SK-N-SH (cell line): ENCODE measurements at regions not wholly inside any gene's neighbourhood (a gene's known extent, or its start where the extent isn't known, plus 50 kb on each side); places are given as distances from the start of the nearest gene placed in this dataset.
"Not testable (repeated sequence)": the region's sequence is repeated elsewhere in the genome, so short reads cannot be mapped to it uniquely, and the experiment has no call there.

Source experiments
- CTCF ChIA-PET: fragments of 300-600, 350-600 bp; formaldehyde crosslinking; extraction: SDS; loops from one replicate; lab custom pipeline; 2021; lab: Yijun Ruan, JAX
- POLR2A ChIA-PET: fragments of 350-600 bp; sonication (Branson Sonifier 250); formaldehyde crosslinking; extraction: SDS; loops from one replicate; lab custom pipeline; 2020; ENCODE audit warnings: antibody characterized with exemption, inconsistent platforms; lab: Yijun Ruan, JAX
- DNase-seq: peaks from one replicate; pipeline ENCODE4 v3.0.0; 2012
- H2AFZ ChIP-seq: fragments of 200-600 bp; sonication (generic); 2 replicates; pipeline ENCODE4 v1.8.1; 2016; ENCODE audit warnings: antibody characterized with exemption, mild to moderate bottlenecking, low read depth
- H3F3A ChIP-seq: fragments of 200-600 bp; sonication (generic); replicated peaks from 2 replicates; pipeline ENCODE3; 2016; ENCODE audit warnings: antibody characterized with exemption, mild to moderate bottlenecking; ENCODE audit not compliant: insufficient read depth
- H3K27ac ChIP-seq, 2 experiments: fragments of 200-500 bp in 1 of 2; fragments of 200-600 bp in 1 of 2; sonication (Bioruptor generic) in 1 of 2; sonication (generic), shearing (Covaris generic) in 1 of 2; 2 replicates each; pipeline versions ENCODE4 v1.5.1 to v1.6.1; 2014 to 2016; ENCODE audit warnings: low read depth in 2 of 2, inconsistent platforms in 1 of 2, low read length in 1 of 2, mild to moderate bottlenecking in 1 of 2, mixed read lengths in 1 of 2
- H3K27me3 ChIP-seq: fragments of 200-600 bp; sonication (generic), shearing (Covaris generic); 2 replicates; pipeline ENCODE4 v1.6.1; 2016; ENCODE audit warnings: mixed run types; ENCODE audit not compliant: insufficient read depth
- H3K36me3 ChIP-seq, 2 experiments: fragments of 200-500 bp in 1 of 2; fragments of 200-600 bp in 1 of 2; sonication (Bioruptor generic) in 1 of 2; sonication (generic) in 1 of 2; replicated peaks in 1 of 2; 2 replicates each; pipeline versions ENCODE3 to v1.5.1; 2014 to 2016; ENCODE audit warnings: low read length in 1 of 2, mild to moderate bottlenecking in 1 of 2; ENCODE audit not compliant: insufficient read depth in 2 of 2, control insufficient read depth in 1 of 2
- H3K4me1 ChIP-seq, 2 experiments: fragments of 200-500 bp in 1 of 2; fragments of 200-600 bp in 1 of 2; sonication (Bioruptor generic) in 1 of 2; sonication (generic), shearing (Covaris generic) in 1 of 2; 2 replicates each; pipeline versions ENCODE4 v1.5.1 to v1.6.1; 2014 to 2016; ENCODE audit warnings: low read depth in 1 of 2, low read length in 1 of 2, mixed run types in 1 of 2; ENCODE audit not compliant: insufficient read depth in 2 of 2, control insufficient read depth in 1 of 2
- H3K4me2 ChIP-seq: fragments of 200-600 bp; sonication (generic), shearing (Covaris generic); 2 replicates; pipeline ENCODE4 v1.6.1; 2017; ENCODE audit warnings: mixed run types
- H3K4me3 ChIP-seq, 2 experiments: fragments of 200-500 bp in 1 of 2; fragments of 200-600 bp in 1 of 2; sonication (Bioruptor generic) in 1 of 2; sonication (generic), shearing (Covaris generic) in 1 of 2; 2 replicates each; pipeline versions ENCODE4 v1.5.1 to v1.8.1; 2014 to 2016; ENCODE audit warnings: low read depth in 2 of 2, inconsistent platforms in 1 of 2, low read length in 1 of 2, mild to moderate bottlenecking in 1 of 2, mixed read lengths in 1 of 2, moderate library complexity in 1 of 2
- H3K79me2 ChIP-seq: fragments of 200-600 bp; sonication (generic); 2 replicates; pipeline ENCODE4 v1.8.1; 2017; ENCODE audit warnings: mild to moderate bottlenecking; ENCODE audit not compliant: insufficient read depth
- H3K9ac ChIP-seq: fragments of 200-600 bp; sonication (generic); 2 replicates; pipeline ENCODE4 v1.6.1; 2017; ENCODE audit warnings: mixed run types
- H3K9me2 ChIP-seq: fragments of 200-600 bp; sonication (generic); 2 replicates; pipeline ENCODE4 v1.6.1; 2017; ENCODE audit warnings: mixed run types
- H3K9me3 ChIP-seq: fragments of 200-600 bp; sonication (generic); 2 replicates; pipeline ENCODE4 v1.6.1; 2017; ENCODE audit warnings: mixed run types, mild to moderate bottlenecking, moderate library complexity
- H4K20me1 ChIP-seq: fragments of 200-600 bp; sonication (generic); 2 replicates; pipeline ENCODE4 v1.6.1; 2017; ENCODE audit warnings: mild to moderate bottlenecking, mixed run types; ENCODE audit not compliant: insufficient read depth
- ELF1 ChIP-seq: IDR thresholded peaks from 2 replicates; pipeline ENCODE4 v1.4.0; 2012
- JUND ChIP-seq: IDR thresholded peaks from 2 replicates; pipeline ENCODE4 v1.4.0; 2012
- MXI1 ChIP-seq: IDR thresholded peaks from 2 replicates; pipeline ENCODE4 v1.6.1; 2012; ENCODE audit warnings: mild to moderate bottlenecking, low read depth, low read length, improper control_type of control experiment
- NFIC ChIP-seq: IDR thresholded peaks from 2 replicates; pipeline ENCODE4 v1.4.0; 2012; ENCODE audit warnings: borderline replicate concordance
- PBX3 ChIP-seq: IDR thresholded peaks from 2 replicates; pipeline ENCODE4; 2012
- YY1 ChIP-seq: IDR thresholded peaks from 2 replicates; pipeline ENCODE4 v1.4.0; 2012; ENCODE audit warnings: low read depth, mild to moderate bottlenecking
- WGBS: methylation state at CpG from one replicate; pipeline ENCODE4 v1.1.6; 2017; ENCODE audit warnings: low lambda C conversion rate; 5-methylcytosine and 5-hydroxymethylcytosine counted together

- H3K36me3 ChIP-seq, DNase-seq, H3K27ac ChIP-seq, H4K20me1 ChIP-seq, POLR2A ChIA-PET, H2AFZ ChIP-seq, H3F3A ChIP-seq, H3K4me1 ChIP-seq, H3K9me2 ChIP-seq, H3K4me2 ChIP-seq, H3K79me2 ChIP-seq, H3K4me3 ChIP-seq, H3K9me3 ChIP-seq, H3K9ac ChIP-seq, H3K27me3 ChIP-seq, CTCF ChIA-PET: not testable (repeated sequence)
- 2% methylated on average over 4 of the region's 4 CpGs for WGBS
Observed at GRCh38 chr17:22091840-22092239, 399.5 kb downstream of the KCNJ18 start.

GRCh38 chr17:22095414-22095813, 403.1 kb downstream of the KCNJ18 start:
- WGBS: 0% methylated on average over 2 of the region's 2 CpGs
- H3K4me1 ChIP-seq, H3K27ac ChIP-seq, H3K9me2 ChIP-seq, H3K79me2 ChIP-seq, H3K27me3 ChIP-seq, DNase-seq, H4K20me1 ChIP-seq, H3F3A ChIP-seq, H3K9me3 ChIP-seq, H3K36me3 ChIP-seq, H3K4me2 ChIP-seq, CTCF ChIA-PET, H3K9ac ChIP-seq, H2AFZ ChIP-seq, H3K4me3 ChIP-seq, POLR2A ChIA-PET: not testable (repeated sequence)

- H3K36me3 ChIP-seq, H3K4me2 ChIP-seq, H3K9me2 ChIP-seq, H3K9me3 ChIP-seq, H3F3A ChIP-seq, H3K4me1 ChIP-seq, H3K4me3 ChIP-seq, H3K79me2 ChIP-seq, H2AFZ ChIP-seq, H3K27me3 ChIP-seq, H4K20me1 ChIP-seq, CTCF ChIA-PET, H3K27ac ChIP-seq, POLR2A ChIA-PET, H3K9ac ChIP-seq, DNase-seq: not testable (repeated sequence)
Observed at GRCh38 chr17:22099633-22100032, 407.3 kb downstream of the KCNJ18 start.

- POLR2A ChIA-PET: no interaction called here
- 3% methylated on average over 6 of the region's 6 CpGs for WGBS
- H3K9me3 ChIP-seq: no peaks in the 10 kb centered on the region
Observed at GRCh38 chr17:22102177-22102576, 409.9 kb downstream of the KCNJ18 start.

GRCh38 chr17:22116720-22117119, 424.4 kb downstream of the KCNJ18 start:
- DNase-seq, H3F3A ChIP-seq, H2AFZ ChIP-seq, H3K9ac ChIP-seq, CTCF ChIA-PET, H3K9me3 ChIP-seq, H3K79me2 ChIP-seq, H3K4me2 ChIP-seq, H3K4me1 ChIP-seq, H3K27ac ChIP-seq, H3K4me3 ChIP-seq, H3K9me2 ChIP-seq, H3K36me3 ChIP-seq, H3K27me3 ChIP-seq, H4K20me1 ChIP-seq, POLR2A ChIA-PET: not testable (repeated sequence)
- WGBS: 3% methylated on average over 3 of the region's 3 CpGs

More at GRCh38 chr17:22102177-22102576, 409.9 kb downstream of the KCNJ18 start:
- no peak for DNase-seq
- CTCF ChIA-PET: no interaction called here
- no peak for TF ChIP-seq JUND
- TF ChIP-seq ELF1: no peak
- TF ChIP-seq MXI1: no peak
- no peak for TF ChIP-seq NFIC
- TF ChIP-seq YY1: no peak
- no peak for TF ChIP-seq PBX3
- Histone ChIP-seq H3K4me1 (no peaks in the 10 kb centered on the region), H3K27me3 (no peaks in the 10 kb centered on the region), H3K9ac (no peak overlapping the region), H2AFZ (no peak overlapping the region), H4K20me1 (no peaks in the 10 kb centered on the region), H3K9me2 (no peaks in the 10 kb centered on the region), H3K4me2 (no peak overlapping the region), H3K4me3 (no peak overlapping the region), H3F3A (no peaks in the 10 kb centered on the region), H3K79me2 (no peaks in the 10 kb centered on the region), H3K27ac (no peak overlapping the region), H3K36me3 (no peaks in the 10 kb centered on the region)

- H3K4me3 ChIP-seq, H3K4me1 ChIP-seq, DNase-seq, POLR2A ChIA-PET, H4K20me1 ChIP-seq, H3K79me2 ChIP-seq, H3F3A ChIP-seq, H3K36me3 ChIP-seq, CTCF ChIA-PET, H3K9me2 ChIP-seq, H3K9me3 ChIP-seq, H3K27ac ChIP-seq, H2AFZ ChIP-seq, H3K9ac ChIP-seq, H3K27me3 ChIP-seq, H3K4me2 ChIP-seq: not testable (repeated sequence)
- 3% methylated on average over 2 of the region's 2 CpGs for WGBS
Observed at GRCh38 chr17:22117401-22117800, 425.1 kb downstream of the KCNJ18 start.
